ENCODE measurements at regions not wholly inside any gene's neighbourhood (a gene's known extent, or its start where the extent isn't known, plus 50 kb on each side); places are given as distances from the start of the nearest gene placed in this dataset.

GRCh38 chr22:25362883-25363240 is 143.4 kb downstream of the CRYBB2 start:
- Histone ChIP-seq H3K36me3 (ENCODE audit: insufficient read depth, low read length) (peaks cover 20% of the 10 kb centered on the region; the same call in 1 of the 2 replicates), H3K79me2 (ENCODE audit: insufficient read depth, low read depth, low read length) (no peaks in the 10 kb centered on the region), H3K4me2 (ENCODE audit: low read length) (no peak overlapping the region), H4K20me1 (ENCODE audit: insufficient read depth, low read length) (no peaks in the 10 kb centered on the region), H3K27ac (ENCODE audit: low read depth, low read length, poor library complexity, severe bottlenecking) (no peak overlapping the region), H3K9me2 (ENCODE audit: insufficient read depth, low read length) (no peaks in the 10 kb centered on the region), H3K4me3 (ENCODE audit: low read depth, low read length, poor library complexity, severe bottlenecking) (no peak overlapping the region), H2AFZ (ENCODE audit: low read length) (no peak overlapping the region), H3K9me3 (ENCODE audit: low read length) (no peaks in the 10 kb centered on the region), H3K4me1 (ENCODE audit: insufficient read depth, low read length, poor library complexity, severe bottlenecking) (no peaks in the 10 kb centered on the region)
- no peak for DNase-seq (ENCODE audit: low spot score)
- intact Hi-C loops (cut with micrococcal nuclease; ENCODE audit: unreplicated experiment): loop anchor here (2.0 to 10.0 kb wide), 3 partner anchors 39 to 412 kb away; no protein-coding TSS in a partner anchor
- POLR2A ChIA-PET: no interaction called here
- no TSS peak for BruUV-seq (replicated peaks)
- CTCF ChIA-PET (ENCODE audit: unreplicated experiment): no interaction called here
- TF ChIP-seq CTCF (conservative IDR thresholded peaks at IDR 0.05; ENCODE audit: low read length): no peak
- no peak for TF ChIP-seq EZH2phosphoT487 (IDR thresholded peaks at IDR 0.05; ENCODE audit: borderline replicate concordance, low read depth, low read length)

- TF ChIP-seq EZH2phosphoT487 (IDR thresholded peaks at IDR 0.05; ENCODE audit: borderline replicate concordance, low read depth, low read length): no peak
Observed at GRCh38 chr22:25363474-25363873, 144.0 kb downstream of the CRYBB2 start.

GRCh38 chr22:25364281-25364680 is 144.8 kb downstream of the CRYBB2 start:
- H3K4me1 ChIP-seq (ENCODE audit: insufficient read depth, low read length, poor library complexity, severe bottlenecking): peaks cover 9% of the 10 kb centered on the region
- TF ChIP-seq CTCF (conservative IDR thresholded peaks at IDR 0.05; ENCODE audit: low read length) (no peak), EZH2phosphoT487 (IDR thresholded peaks at IDR 0.05; ENCODE audit: borderline replicate concordance, low read depth, low read length) (no peak)
- no peak overlapping the region for H3K27ac ChIP-seq (ENCODE audit: low read depth, low read length, poor library complexity, severe bottlenecking)
- DNase-seq (ENCODE audit: low spot score): no peak
- H3K9me3 ChIP-seq (ENCODE audit: low read length): no peaks in the 10 kb centered on the region
- BruUV-seq (replicated peaks): no TSS peak
- no peak overlapping the region for H2AFZ ChIP-seq (ENCODE audit: low read length)
- H3K4me3 ChIP-seq (ENCODE audit: low read depth, low read length, poor library complexity, severe bottlenecking): no peak overlapping the region
- no peak overlapping the region for H3K4me2 ChIP-seq (ENCODE audit: low read length)
- ChIA-PET POLR2A (no interaction called here), CTCF (ENCODE audit: unreplicated experiment) (no interaction called here)
- H3K9me2 ChIP-seq (ENCODE audit: insufficient read depth, low read length): no peaks in the 10 kb centered on the region
- H3K36me3 ChIP-seq (ENCODE audit: insufficient read depth, low read length): peaks cover 14% of the 10 kb centered on the region; the same call in 1 of the 2 replicates
- intact Hi-C loops (cut with micrococcal nuclease; ENCODE audit: unreplicated experiment): loop anchor here (5.0 to 10.0 kb wide), 2 partner anchors 38 to 411 kb away; no protein-coding TSS in a partner anchor
- no peaks in the 10 kb centered on the region for H4K20me1 ChIP-seq (ENCODE audit: insufficient read depth, low read length)
- no peaks in the 10 kb centered on the region for H3K79me2 ChIP-seq (ENCODE audit: insufficient read depth, low read depth, low read length)

More at GRCh38 chr22:25363474-25363873, 144.0 kb downstream of the CRYBB2 start:
- ChIA-PET CTCF (ENCODE audit: unreplicated experiment) (no interaction called here), POLR2A (no interaction called here)
- DNase-seq (ENCODE audit: low spot score): no peak
- Histone ChIP-seq H2AFZ (ENCODE audit: low read length) (no peak overlapping the region), H4K20me1 (ENCODE audit: insufficient read depth, low read length) (no peaks in the 10 kb centered on the region), H3K9me2 (ENCODE audit: insufficient read depth, low read length) (no peaks in the 10 kb centered on the region), H3K4me2 (ENCODE audit: low read length) (no peak overlapping the region), H3K4me1 (ENCODE audit: insufficient read depth, low read length, poor library complexity, severe bottlenecking) (peaks cover 2% of the 10 kb centered on the region), H3K4me3 (ENCODE audit: low read depth, low read length, poor library complexity, severe bottlenecking) (no peak overlapping the region), H3K9me3 (ENCODE audit: low read length) (no peaks in the 10 kb centered on the region), H3K27ac (ENCODE audit: low read depth, low read length, poor library complexity, severe bottlenecking) (no peak overlapping the region), H3K36me3 (ENCODE audit: insufficient read depth, low read length) (peaks cover 18% of the 10 kb centered on the region; the same call in 1 of the 2 replicates), H3K79me2 (ENCODE audit: insufficient read depth, low read depth, low read length) (no peaks in the 10 kb centered on the region)
- intact Hi-C loops (cut with micrococcal nuclease; ENCODE audit: unreplicated experiment): loop anchor here (2.0 to 10.0 kb wide), 3 partner anchors 39 to 411 kb away; no protein-coding TSS in a partner anchor
- BruUV-seq (replicated peaks): no TSS peak

Measured in OCI-LY7 (cell line).